Activated CD4-positive, alpha-beta T cell treated with anti-CD3 and anti-CD28 coated beads, Interleukin-2, Interleukin-6, amounts not matched to agents 100 ng/mL and 50 ng/mL, durations not matched to agents 16 hours and 8 hours (primary cell): ENCODE measurements at regions not wholly inside any gene's neighbourhood (a gene's known extent, or its start where the extent isn't known, plus 50 kb on each side); places are given as distances from the start of the nearest gene placed in this dataset.
"Not testable (repeated sequence)": the region's sequence is repeated elsewhere in the genome, so short reads cannot be mapped to it uniquely, and the experiment has no call there.

Experiments used
- DNase-seq: peaks from one replicate; pipeline ENCODE4 v3.0.0-alpha.2; 2020

- not testable (repeated sequence) for DNase-seq
Measured at GRCh38 chrX:127221821-127222220, 402.3 kb downstream of the PRR32 start.

GRCh38 chrX:127243654-127244053 lies 424.1 kb downstream of the PRR32 start:
- no peak for DNase-seq

GRCh38 chrX:127259742-127260141 lies 440.2 kb downstream of the PRR32 start:
- no peak for DNase-seq

- DNase-seq = no peak
Measured at GRCh38 chrX:127276326-127276725, 456.8 kb downstream of the PRR32 start.

- DNase-seq = no peak
Measured at GRCh38 chrX:127300511-127300910, 481.0 kb downstream of the PRR32 start.

GRCh38 chrX:127302841-127303240 lies 483.3 kb downstream of the PRR32 start:
- no peak for DNase-seq

GRCh38 chrX:127305013-127305412 lies 485.5 kb downstream of the PRR32 start:
- no peak for DNase-seq

- no peak for DNase-seq
Measured at GRCh38 chrX:127306262-127306661, 486.7 kb downstream of the PRR32 start.

- DNase-seq = no peak
Measured at GRCh38 chrX:127313635-127314034, 494.1 kb downstream of the PRR32 start.

- no peak for DNase-seq
Measured at GRCh38 chrX:127317159-127317558, 497.6 kb downstream of the PRR32 start.

GRCh38 chrX:127324128-127324527 lies 504.6 kb downstream of the PRR32 start:
- no peak for DNase-seq
